ENCODE measurements at regions not wholly inside any gene's neighbourhood (a gene's known extent, or its start where the extent isn't known, plus 50 kb on each side); places are given as distances from the start of the nearest gene placed in this dataset.
"Not testable (repeated sequence)": the region's sequence is repeated elsewhere in the genome, so short reads cannot be mapped to it uniquely, and the experiment has no call there.

DNA sequence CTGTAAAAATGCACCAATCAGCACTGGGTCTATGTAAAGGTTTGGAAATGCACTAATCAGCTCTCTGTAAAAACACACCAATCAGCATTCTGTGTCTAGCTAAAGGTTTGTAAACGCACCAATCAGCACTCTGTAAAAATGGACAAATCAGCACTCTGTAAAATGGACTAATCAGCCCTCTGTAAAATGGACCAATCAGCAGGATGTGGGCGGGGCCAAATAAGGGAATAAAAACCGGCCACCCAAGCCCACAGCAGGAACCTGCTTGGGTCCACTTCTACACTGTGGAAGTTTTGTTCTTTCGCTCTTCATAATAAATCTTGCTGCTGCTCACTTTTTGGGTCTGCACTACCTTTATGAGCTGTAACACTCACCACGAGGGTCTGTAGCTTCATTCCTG lies 101.0 kb downstream of the SMC2 start:
- not testable (repeated sequence) for H3K27ac ChIP-seq (ENCODE audit: low read depth, low read length, poor library complexity, severe bottlenecking); H4K20me1 ChIP-seq (ENCODE audit: insufficient read depth, low read length); H2AFZ ChIP-seq (ENCODE audit: low read length); H3K9me2 ChIP-seq (ENCODE audit: low read depth, low read length); H3K9me3 ChIP-seq (ENCODE audit: low read length); H3K4me2 ChIP-seq (ENCODE audit: low read length); H3K79me2 ChIP-seq (ENCODE audit: insufficient read depth, low read length); H3K4me3 ChIP-seq (ENCODE audit: low read depth, low read length, poor library complexity, severe bottlenecking); H3K27me3 ChIP-seq (ENCODE audit: insufficient read depth, low read length); H3K9ac ChIP-seq (ENCODE audit: low read length); H3F3A ChIP-seq (ENCODE audit: insufficient read depth, low read length); H3K4me1 ChIP-seq (ENCODE audit: insufficient read depth, low read length, severe bottlenecking); H3K36me3 ChIP-seq (ENCODE audit: insufficient read depth, low read length)

DNA sequence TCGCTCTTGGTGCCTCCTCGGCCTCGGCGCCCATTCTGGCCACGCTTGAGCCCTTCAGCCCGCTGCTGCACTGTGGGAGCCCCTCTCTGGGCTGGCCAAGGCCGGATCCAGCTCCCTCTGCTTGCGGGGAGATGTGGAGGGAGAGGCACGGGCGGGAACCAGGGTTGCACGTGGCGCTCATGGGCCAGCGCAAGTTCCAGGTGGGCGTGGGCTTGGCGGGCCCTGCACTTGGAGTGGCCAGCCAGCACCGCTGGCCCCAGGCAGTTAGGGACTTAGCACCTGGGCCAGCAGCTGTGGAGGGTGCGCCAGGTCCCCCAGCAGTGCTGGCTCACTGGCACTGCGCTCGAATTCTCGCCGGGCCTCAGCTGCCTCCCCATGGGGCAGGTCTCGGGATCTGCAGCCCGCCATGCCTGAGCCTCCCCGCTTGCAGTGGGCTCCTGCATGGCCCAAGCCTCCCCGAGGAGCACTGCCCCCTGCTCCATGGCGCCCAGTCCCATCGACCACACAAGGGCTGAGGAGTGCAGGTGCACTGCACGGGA lies 106.4 kb downstream of the SMC2 start:
- no peaks in the 10 kb centered on the region for H3K4me1 ChIP-seq (ENCODE audit: insufficient read depth, low read length, severe bottlenecking)
- no peaks in the 10 kb centered on the region for H4K20me1 ChIP-seq (ENCODE audit: insufficient read depth, low read length)
- TF ChIP-seq, protein P1, sequence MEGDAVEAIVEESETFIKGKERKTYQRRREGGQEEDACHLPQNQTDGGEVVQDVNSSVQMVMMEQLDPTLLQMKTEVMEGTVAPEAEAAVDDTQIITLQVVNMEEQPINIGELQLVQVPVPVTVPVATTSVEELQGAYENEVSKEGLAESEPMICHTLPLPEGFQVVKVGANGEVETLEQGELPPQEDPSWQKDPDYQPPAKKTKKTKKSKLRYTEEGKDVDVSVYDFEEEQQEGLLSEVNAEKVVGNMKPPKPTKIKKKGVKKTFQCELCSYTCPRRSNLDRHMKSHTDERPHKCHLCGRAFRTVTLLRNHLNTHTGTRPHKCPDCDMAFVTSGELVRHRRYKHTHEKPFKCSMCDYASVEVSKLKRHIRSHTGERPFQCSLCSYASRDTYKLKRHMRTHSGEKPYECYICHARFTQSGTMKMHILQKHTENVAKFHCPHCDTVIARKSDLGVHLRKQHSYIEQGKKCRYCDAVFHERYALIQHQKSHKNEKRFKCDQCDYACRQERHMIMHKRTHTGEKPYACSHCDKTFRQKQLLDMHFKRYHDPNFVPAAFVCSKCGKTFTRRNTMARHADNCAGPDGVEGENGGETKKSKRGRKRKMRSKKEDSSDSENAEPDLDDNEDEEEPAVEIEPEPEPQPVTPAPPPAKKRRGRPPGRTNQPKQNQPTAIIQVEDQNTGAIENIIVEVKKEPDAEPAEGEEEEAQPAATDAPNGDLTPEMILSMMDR (IDR thresholded peaks at IDR 0.05; ENCODE audit: low read length), result no peak
- TF ChIP-seq EZH2 (IDR thresholded peaks at IDR 0.05; ENCODE audit: borderline replicate concordance, low read length), result no peak

DNA sequence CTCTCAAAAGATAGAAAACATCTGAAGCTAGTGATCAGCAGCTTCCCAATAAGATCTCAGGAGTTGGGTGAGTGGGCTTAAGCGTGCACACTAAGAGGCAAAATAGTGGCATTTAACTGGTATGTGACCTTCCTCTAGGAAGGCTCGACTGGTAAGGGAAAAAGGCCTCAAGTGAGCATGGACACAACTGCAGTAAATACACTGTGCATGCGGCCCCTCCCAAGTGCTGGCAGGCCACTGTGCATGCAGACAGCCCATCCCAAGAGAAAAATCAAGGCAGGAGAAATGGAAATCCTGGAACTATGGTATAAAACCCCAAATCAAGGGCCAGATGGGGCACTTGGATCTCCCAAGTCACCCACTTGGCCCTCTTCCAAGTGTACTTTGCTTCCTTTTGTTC lies 112.7 kb downstream of the SMC2 start:
- H3F3A ChIP-seq (ENCODE audit: insufficient read depth, low read length), result no peaks in the 10 kb centered on the region
- no peaks in the 10 kb centered on the region for H3K79me2 ChIP-seq (ENCODE audit: insufficient read depth, low read length)
- H3K4me3 ChIP-seq (ENCODE audit: low read depth, low read length, poor library complexity, severe bottlenecking), result no peak overlapping the region
- no peak overlapping the region for H2AFZ ChIP-seq (ENCODE audit: low read length)
- no peaks in the 10 kb centered on the region for H3K4me1 ChIP-seq (ENCODE audit: insufficient read depth, low read length, severe bottlenecking)
- no peaks in the 10 kb centered on the region for H4K20me1 ChIP-seq (ENCODE audit: insufficient read depth, low read length)
- no peaks in the 10 kb centered on the region for H3K9me3 ChIP-seq (ENCODE audit: low read length)
- no peak overlapping the region for H3K9ac ChIP-seq (ENCODE audit: low read length)
- no peaks in the 10 kb centered on the region for H3K36me3 ChIP-seq (ENCODE audit: insufficient read depth, low read length)
- H3K27ac ChIP-seq (ENCODE audit: low read depth, low read length, poor library complexity, severe bottlenecking), result no peak overlapping the region
- TF ChIP-seq, protein P1 (IDR thresholded peaks at IDR 0.05; ENCODE audit: low read length), result no peak
- TF ChIP-seq EZH2 (IDR thresholded peaks at IDR 0.05; ENCODE audit: borderline replicate concordance, low read length), result no peak
- H3K4me2 ChIP-seq (ENCODE audit: low read length), result no peak overlapping the region
- H3K9me2 ChIP-seq (ENCODE audit: low read depth, low read length), result no peaks in the 10 kb centered on the region
- H3K27me3 ChIP-seq (ENCODE audit: insufficient read depth, low read length), result no peaks in the 10 kb centered on the region

More for the DNA sequence above, 106.4 kb downstream of the SMC2 start:
- H3K4me3 ChIP-seq (ENCODE audit: low read depth, low read length, poor library complexity, severe bottlenecking), result no peak overlapping the region
- no peak overlapping the region for H3K27ac ChIP-seq (ENCODE audit: low read depth, low read length, poor library complexity, severe bottlenecking)
- no peaks in the 10 kb centered on the region for H3K79me2 ChIP-seq (ENCODE audit: insufficient read depth, low read length)
- H2AFZ ChIP-seq (ENCODE audit: low read length), result no peak overlapping the region
- H3K4me2 ChIP-seq (ENCODE audit: low read length), result no peak overlapping the region
- H3K9me3 ChIP-seq (ENCODE audit: low read length), result no peaks in the 10 kb centered on the region
- no peaks in the 10 kb centered on the region for H3F3A ChIP-seq (ENCODE audit: insufficient read depth, low read length)
- H3K27me3 ChIP-seq (ENCODE audit: insufficient read depth, low read length), result no peaks in the 10 kb centered on the region
- H3K9me2 ChIP-seq (ENCODE audit: low read depth, low read length), result no peaks in the 10 kb centered on the region
- no peak overlapping the region for H3K9ac ChIP-seq (ENCODE audit: low read length)
- H3K36me3 ChIP-seq (ENCODE audit: insufficient read depth, low read length), result no peaks in the 10 kb centered on the region

DNA sequence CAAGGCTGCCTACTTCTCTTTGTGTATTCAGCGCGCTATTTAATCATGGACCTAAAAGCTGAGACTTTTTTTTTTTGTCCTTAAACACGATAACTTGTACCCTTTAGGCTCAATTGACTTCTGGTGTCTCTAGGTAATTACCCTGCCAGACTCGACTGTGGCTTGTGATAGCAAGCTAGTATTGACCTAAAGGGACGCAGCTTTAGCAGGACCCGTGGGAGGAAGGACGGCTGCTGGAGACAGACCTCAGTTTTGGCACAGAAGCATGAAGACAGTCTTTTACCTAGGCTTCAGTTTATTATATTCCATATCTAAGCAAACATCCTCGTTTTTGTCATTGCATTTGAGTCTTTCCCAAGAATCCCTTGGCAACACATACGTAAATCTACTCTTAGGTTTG lies 115.3 kb downstream of the SMC2 start:
- no peak overlapping the region for H3K9ac ChIP-seq (ENCODE audit: low read length)
- TF ChIP-seq, protein P1 (IDR thresholded peaks at IDR 0.05; ENCODE audit: low read length), result no peak
- no peak for TF ChIP-seq EZH2 (IDR thresholded peaks at IDR 0.05; ENCODE audit: borderline replicate concordance, low read length)
- no peak overlapping the region for H3K4me2 ChIP-seq (ENCODE audit: low read length)
- H3F3A ChIP-seq (ENCODE audit: insufficient read depth, low read length), result no peaks in the 10 kb centered on the region
- H3K27me3 ChIP-seq (ENCODE audit: insufficient read depth, low read length), result no peaks in the 10 kb centered on the region
- H3K4me1 ChIP-seq (ENCODE audit: insufficient read depth, low read length, severe bottlenecking), result no peaks in the 10 kb centered on the region
- no peak overlapping the region for H3K4me3 ChIP-seq (ENCODE audit: low read depth, low read length, poor library complexity, severe bottlenecking)
- H3K9me2 ChIP-seq (ENCODE audit: low read depth, low read length), result no peaks in the 10 kb centered on the region
- no peaks in the 10 kb centered on the region for H3K79me2 ChIP-seq (ENCODE audit: insufficient read depth, low read length)
- no peaks in the 10 kb centered on the region for H3K36me3 ChIP-seq (ENCODE audit: insufficient read depth, low read length)
- no peaks in the 10 kb centered on the region for H3K9me3 ChIP-seq (ENCODE audit: low read length)
- no peak overlapping the region for H3K27ac ChIP-seq (ENCODE audit: low read depth, low read length, poor library complexity, severe bottlenecking)
- no peak overlapping the region for H2AFZ ChIP-seq (ENCODE audit: low read length)
- H4K20me1 ChIP-seq (ENCODE audit: insufficient read depth, low read length), result no peaks in the 10 kb centered on the region
